Neural cell (in vitro differentiated cells): ENCODE measurements at regions not wholly inside any gene's neighbourhood (a gene's known extent, or its start where the extent isn't known, plus 50 kb on each side); places are given as distances from the start of the nearest gene placed in this dataset.

Experiments
- CTCF ChIP-seq: fragments of 450-650 bp; IDR thresholded peaks from 2 replicates; pipeline ENCODE4 v1.5.1; 2014; ENCODE audit warnings: antibody characterized with exemption, mild to moderate bottlenecking, moderate library complexity; ENCODE audit not compliant: poor library complexity, severe bottlenecking
- EP300 ChIP-seq: fragments of 450-650 bp; conservative IDR thresholded peaks from 2 replicates; pipeline ENCODE4 v1.6.1; 2014; ENCODE audit warnings: antibody characterized with exemption, mild to moderate bottlenecking, moderate library complexity; ENCODE audit not compliant: poor library complexity, severe bottlenecking

DNA sequence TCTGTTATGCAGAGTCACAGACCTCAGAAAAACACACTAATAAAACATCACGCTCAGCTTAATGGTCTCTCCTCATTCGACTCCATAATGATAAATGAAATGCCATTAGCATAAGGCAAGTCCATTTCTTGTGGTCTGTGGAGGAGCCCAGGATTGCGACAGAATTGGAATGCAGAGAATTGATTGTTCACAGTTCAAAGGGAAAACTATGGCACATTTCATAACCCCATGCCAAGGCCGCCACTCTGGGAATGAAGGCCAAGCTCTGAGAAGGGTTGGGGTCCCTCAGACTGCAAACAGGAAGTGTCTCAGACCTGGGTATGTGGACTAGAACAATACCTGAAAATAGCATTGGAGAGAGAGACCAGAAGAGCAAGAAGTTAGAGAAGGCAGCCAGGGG, 398.9 kb downstream of the ADRA2A start:
- no peak for TF ChIP-seq EP300
- TF ChIP-seq CTCF: no peak
